ENCODE measurements at regions not wholly inside any gene's neighbourhood (a gene's known extent, or its start where the extent isn't known, plus 50 kb on each side); places are given as distances from the start of the nearest gene placed in this dataset.

- H3K9me3 ChIP-seq: peaks cover 0 to 13% (median 3%) of the 10 kb centered on the region in 4 donors
- no peak for TF ChIP-seq EP300 (IDR thresholded peaks at IDR 0.05)
- no peak for TF ChIP-seq POLR2A (IDR thresholded peaks at IDR 0.05)
- TF ChIP-seq CTCF (IDR thresholded peaks at IDR 0.05): no peak
- TF ChIP-seq POLR2AphosphoS5 (IDR thresholded peaks at IDR 0.05): no peak
- intact Hi-C loops (cut with DNase I; ENCODE audit: low total_unique reads): no loop called here
- DNase-seq: no peak
- H3K27ac ChIP-seq: no peak overlapping the region
- 88 to 93% (median 92%) methylated on average over 2 of the region's 2 CpGs for WGBS, 5 donors
- H3K27me3 ChIP-seq: no peaks in the 10 kb centered on the region
- no peaks in the 10 kb centered on the region for H3K36me3 ChIP-seq
- no peaks in the 10 kb centered on the region for H3K4me1 ChIP-seq
- H3K4me3 ChIP-seq: no peak overlapping the region
Measured at GRCh38 chr6:94190030-94190429, 770.7 kb upstream of the EPHA7 start.

GRCh38 chr6:94184666-94185464 is 765.5 kb upstream of the EPHA7 start:
- Histone ChIP-seq H3K27ac (no peak overlapping the region), H3K4me3 (no peak overlapping the region), H3K27me3 (no peaks in the 10 kb centered on the region), H3K9me3 (peaks cover 0 to 22% (median 9%) of the 10 kb centered on the region in 4 donors), H3K4me1 (no peaks in the 10 kb centered on the region), H3K36me3 (no peaks in the 10 kb centered on the region)
- no peak for DNase-seq
- 89 to 100% (median 96%) methylated on average over 2 of the region's 2 CpGs for WGBS, 5 donors
- no peak for TF ChIP-seq CTCF (IDR thresholded peaks at IDR 0.05)
- TF ChIP-seq POLR2A (IDR thresholded peaks at IDR 0.05): no peak
- TF ChIP-seq EP300 (IDR thresholded peaks at IDR 0.05): no peak
- TF ChIP-seq POLR2AphosphoS5 (IDR thresholded peaks at IDR 0.05): no peak
- intact Hi-C loops (cut with DNase I; ENCODE audit: low total_unique reads): no loop called here

- H3K4me1 ChIP-seq: no peaks in the 10 kb centered on the region
- DNase-seq: peak in 1 of 2 donors; percentile 3
- H3K36me3 ChIP-seq: no peaks in the 10 kb centered on the region
- H3K27me3 ChIP-seq: no peaks in the 10 kb centered on the region
- TF ChIP-seq EP300 (IDR thresholded peaks at IDR 0.05) (no peak), CTCF (IDR thresholded peaks at IDR 0.05) (no peak), POLR2A (IDR thresholded peaks at IDR 0.05) (no peak), POLR2AphosphoS5 (IDR thresholded peaks at IDR 0.05) (no peak)
- intact Hi-C loops (cut with DNase I; ENCODE audit: low total_unique reads): no loop called here
- peaks cover 0 to 5% (median 2%) of the 10 kb centered on the region in 4 donors for H3K9me3 ChIP-seq
- no peak overlapping the region for H3K4me3 ChIP-seq
- no peak overlapping the region for H3K27ac ChIP-seq
- 23 to 33% (median 31%) methylated on average over 2 of the region's 2 CpGs for WGBS, 5 donors
Measured at GRCh38 chr6:94177429-94177828, 758.1 kb upstream of the EPHA7 start.

GRCh38 chr6:94175465-94175864 is 756.1 kb upstream of the EPHA7 start:
- Histone ChIP-seq H3K36me3 (no peaks in the 10 kb centered on the region), H3K27me3 (no peaks in the 10 kb centered on the region), H3K27ac (no peak overlapping the region), H3K4me3 (no peak overlapping the region), H3K9me3 (peaks cover 0 to 5% (median 2%) of the 10 kb centered on the region in 4 donors), H3K4me1 (no peaks in the 10 kb centered on the region)
- 73 to 82% (median 81%) methylated on average over 2 of the region's 2 CpGs for WGBS, 5 donors
- DNase-seq: no peak
- intact Hi-C loops (cut with DNase I; ENCODE audit: low total_unique reads): no loop called here
- no peak for TF ChIP-seq POLR2A (IDR thresholded peaks at IDR 0.05)
- TF ChIP-seq CTCF (IDR thresholded peaks at IDR 0.05): no peak
- no peak for TF ChIP-seq POLR2AphosphoS5 (IDR thresholded peaks at IDR 0.05)
- TF ChIP-seq EP300 (IDR thresholded peaks at IDR 0.05): no peak
